Stimulated activated CD4-positive, alpha-beta T cell treated with anti-CD3 and anti-CD28 coated beads, Interleukin-12 subunit alpha, Interleukin-12 subunit beta, amount 100 ng/mL, for 24 hours (primary cell): ENCODE measurements at regions not wholly inside any gene's neighbourhood (a gene's known extent, or its start where the extent isn't known, plus 50 kb on each side); places are given as distances from the start of the nearest gene placed in this dataset.

Experiments
- DNase-seq, 2 experiments: peaks; one replicate each; pipeline ENCODE4 v3.0.0-alpha.2; 2020; ENCODE audit warnings: low read depth in 2 of 2

DNA sequence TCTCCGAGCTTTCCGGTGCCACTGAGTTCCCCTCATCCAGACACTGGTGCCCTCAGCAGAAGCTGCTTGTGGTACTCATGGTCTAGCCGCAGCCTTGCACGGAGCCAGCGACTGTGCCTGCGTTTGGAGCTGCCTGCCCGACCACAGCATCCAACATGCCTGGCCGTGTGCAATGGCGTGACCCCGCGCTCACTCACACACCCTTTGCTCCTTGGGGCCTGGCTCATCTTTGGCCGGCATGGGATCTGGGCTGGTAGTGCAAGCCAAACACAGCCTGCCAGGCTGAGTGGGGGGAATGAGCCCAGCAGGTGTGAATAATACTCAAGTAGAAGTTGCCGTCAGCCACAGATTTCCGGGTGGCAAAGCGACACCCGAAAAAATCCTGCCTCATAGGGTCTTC, 1178.7 kb upstream of the GBE1 start:
- no peak for DNase-seq

DNA sequence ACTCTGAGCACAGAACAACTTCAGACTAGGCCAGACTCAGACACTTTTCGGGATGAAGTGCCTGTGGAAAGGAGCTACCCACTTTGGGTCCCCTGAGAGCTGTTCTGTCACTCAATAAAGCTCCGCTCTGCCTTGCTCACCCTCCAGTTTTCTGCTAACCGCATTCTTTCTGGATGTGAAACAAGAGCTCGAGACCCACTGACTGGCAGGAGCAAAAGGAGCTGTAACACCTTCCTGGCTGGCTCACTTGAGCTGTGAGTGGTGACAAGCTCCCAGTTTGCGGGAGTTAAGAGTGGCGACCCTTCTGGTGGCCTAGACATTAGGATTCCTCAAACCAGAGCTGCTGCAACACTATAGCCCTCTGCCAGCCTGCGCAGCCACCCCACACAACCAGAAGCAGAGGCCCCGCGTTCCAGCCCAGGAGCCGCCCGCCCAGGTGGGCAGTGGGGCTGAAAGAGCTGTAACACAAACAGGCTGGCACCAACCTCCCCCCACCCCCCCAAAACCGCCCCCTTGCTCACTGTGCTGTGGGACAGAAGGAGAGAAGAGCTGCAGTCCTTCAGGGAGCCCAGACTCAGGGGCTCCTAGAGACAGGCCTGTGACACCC, 1178.1 kb upstream of the GBE1 start:
- no peak for DNase-seq

DNA sequence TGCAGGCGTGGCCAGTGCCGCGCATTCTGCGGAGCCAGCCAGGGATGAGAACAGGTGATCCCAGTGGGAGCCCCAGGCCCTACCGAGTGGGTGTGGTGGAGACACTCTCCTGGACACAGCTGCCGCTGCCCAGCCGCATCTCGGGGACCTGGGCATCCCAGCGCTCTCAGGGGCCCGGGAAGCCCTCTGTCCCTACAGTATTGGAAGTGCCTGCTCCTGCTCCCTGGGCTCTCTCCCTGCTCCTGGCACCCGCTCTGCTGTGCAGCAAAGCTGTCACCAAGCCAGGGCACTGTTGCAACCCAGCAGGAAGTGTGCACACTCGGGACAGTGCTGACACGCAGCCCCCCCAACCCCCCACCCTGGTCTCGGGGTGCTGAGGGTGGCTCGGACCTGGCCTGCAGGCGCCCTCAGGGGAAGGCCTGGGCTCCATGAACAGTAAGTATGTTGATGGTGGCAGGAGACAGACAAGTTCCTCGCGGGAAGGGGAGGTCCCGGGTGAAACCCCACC, 1177.4 kb upstream of the GBE1 start:
- DNase-seq, result no peak

DNA sequence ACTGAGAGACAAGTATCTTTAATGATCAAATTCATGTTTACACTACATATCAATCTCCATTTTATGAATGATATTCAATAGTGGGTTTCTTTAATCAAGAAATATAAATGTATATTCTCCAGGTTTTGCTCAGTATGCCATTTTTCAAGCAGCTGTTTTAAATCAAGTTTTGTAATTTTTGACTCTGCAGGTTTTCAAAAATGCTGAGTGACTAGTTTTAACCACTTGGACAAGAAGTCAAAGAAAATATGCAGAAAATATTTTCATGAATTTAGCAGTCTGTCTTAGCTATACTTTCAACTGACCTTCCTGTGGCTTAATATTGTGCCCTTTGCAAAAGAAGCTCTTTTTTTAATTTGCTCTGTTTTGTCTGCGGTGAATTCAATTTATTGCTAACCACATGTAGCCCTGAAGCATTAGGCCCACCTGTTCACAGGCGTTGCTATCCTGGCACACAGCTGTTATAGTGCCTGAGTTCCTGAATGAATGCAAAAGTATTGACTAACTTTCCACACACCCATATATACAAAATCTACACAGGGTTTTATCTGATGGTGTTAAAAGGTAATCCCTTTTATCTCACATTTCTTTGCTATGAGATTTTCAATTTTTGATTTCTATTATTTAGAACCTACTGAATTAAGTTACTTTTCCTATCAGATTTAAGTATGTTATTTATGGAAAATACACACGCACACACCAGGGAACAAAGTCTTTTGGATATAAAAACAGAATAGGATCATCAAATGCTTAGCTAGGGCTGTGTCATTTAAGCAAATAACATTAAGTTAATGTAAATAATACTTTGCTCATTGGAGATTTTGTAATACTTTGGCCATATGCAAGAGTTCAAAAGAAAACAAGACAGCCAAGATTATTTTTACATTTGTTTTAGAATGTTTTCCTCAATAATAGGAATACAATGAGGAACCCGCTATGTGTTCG, 1166.1 kb upstream of the GBE1 start:
- DNase-seq, result no peak

DNA sequence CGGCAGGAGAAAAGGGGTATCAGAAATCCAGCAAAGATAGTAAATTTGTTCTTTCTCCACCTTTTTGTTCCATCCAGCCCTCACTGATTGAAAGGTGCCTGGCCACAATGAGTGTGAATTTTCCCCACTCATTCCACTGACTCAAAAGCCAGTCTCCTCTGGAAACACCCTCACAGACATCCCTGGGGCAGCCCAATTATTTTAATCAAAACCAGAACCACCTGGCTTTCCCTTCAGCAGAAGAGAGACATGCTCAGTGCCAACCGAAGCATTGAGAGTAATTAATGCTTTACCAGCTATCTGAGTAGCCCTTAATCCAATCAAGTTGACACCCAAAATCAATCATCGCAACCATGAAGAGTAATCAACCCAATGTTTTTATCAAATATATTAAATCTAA, 1129.6 kb upstream of the GBE1 start:
- DNase-seq, result no peak

DNA sequence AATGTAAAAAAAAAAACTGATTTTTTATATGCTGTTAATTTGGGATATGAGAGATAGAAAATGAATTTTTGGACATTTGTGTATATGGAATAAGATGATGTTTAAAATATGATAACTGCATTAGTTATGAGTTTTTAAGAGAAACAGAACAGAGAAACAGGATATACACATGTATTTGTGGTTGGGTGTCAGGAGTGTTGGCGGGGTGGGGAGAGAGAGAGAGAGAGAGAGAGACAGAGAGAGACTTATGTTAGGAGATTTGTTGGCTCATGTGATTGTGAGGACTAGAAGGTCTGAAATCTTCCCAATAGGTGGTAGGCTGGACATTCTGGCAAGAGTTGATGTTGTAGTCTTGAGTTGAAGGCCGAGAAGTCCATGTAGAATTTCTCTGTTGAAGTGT, 1121.6 kb upstream of the GBE1 start:
- DNase-seq, result no peak

DNA sequence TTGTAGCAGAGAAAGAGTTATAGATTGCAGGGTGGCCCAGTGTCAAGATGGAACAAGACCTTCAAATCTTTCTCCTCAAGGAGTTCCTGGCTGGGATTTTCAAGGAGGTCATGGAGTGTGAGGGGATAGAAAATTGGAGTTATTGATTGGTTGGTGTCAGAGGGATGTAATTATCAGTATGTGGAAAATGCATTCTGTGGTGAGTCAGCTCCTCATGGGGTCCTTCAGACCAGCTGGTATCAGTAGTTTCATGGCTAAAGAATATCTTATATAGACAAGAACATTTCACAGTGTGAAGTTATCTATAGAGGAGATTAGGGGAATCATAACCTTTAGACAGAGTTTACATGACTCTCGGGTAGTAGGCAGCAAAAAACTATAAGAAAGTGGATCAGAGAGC, 1114.0 kb upstream of the GBE1 start:
- DNase-seq, result no peak

DNA sequence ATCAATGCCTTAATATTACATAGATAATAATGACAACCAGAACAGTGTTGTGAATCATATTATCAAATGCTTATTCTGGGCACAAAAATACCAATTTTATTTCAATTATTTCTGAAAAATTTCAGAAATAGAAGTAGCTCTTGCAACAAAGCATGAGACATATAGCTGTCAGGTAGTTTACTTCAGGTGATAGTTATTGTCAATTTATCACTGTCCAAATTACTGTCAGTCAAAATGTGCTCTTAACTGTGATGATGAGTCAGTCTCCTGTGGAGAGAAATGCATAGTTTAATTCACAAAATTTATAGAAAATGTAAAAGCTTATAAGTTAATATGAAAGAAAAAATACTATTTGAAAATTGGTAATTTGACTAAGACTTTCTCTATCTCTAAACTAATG, 1078.4 kb upstream of the GBE1 start:
- no peak for DNase-seq

DNA sequence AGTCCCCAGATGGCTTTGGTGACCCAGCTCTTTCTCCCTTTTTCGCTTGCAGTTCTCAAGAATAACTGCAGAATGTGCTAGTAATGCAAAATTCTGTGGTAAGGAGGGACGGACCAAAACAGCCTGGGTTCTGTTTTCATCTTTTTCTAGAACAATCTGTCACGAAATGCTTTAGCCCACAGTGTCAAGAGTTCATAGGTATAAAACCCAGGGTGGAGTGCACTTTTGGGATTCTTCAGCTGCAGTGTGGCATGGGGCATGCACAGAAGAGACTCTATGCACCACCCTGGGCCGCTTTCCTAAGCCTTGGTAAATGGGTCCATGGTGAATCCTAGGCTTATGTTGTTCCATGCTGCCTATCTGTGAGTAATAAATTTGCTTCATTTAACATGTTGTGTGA, 1072.7 kb upstream of the GBE1 start:
- no peak for DNase-seq

DNA sequence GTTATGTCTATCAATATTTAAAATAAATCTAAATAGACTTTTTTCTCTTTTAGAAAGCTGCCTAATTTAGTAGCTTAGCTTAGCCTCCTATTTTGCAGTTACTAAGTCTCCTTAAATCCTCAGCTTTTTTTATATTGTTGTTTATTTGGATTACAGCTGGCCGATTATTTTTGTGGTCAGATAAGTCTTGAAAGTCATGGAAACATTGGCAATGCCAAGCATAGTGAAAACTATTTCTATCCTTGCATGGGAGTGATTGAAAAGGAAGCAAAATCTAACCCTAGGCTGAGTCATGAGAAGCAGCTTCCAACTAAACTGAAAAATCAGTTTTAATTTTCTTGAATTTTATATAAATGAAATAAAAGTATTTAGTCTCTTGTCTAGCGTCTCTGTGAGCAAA, 1063.0 kb upstream of the GBE1 start:
- DNase-seq, result no peak

DNA sequence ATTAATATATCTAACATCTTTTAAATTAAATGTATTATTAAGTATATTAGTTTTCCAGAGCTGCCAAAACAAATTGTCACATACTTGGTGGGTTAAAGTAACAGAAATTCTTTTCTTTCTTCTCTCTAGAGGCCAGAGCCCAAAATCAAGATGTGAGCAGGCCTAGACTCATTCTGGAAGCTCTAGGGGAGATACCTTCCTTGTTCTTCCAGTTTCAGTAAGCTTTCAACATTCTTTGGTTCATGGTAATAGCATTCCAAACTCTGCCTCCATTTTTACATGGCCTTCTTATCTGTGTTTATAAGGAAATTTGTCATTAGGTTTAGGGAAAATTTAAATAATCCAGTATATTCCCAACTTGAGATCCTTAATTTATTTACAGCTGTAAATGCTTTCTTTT, 1054.6 kb upstream of the GBE1 start:
- no peak for DNase-seq

DNA sequence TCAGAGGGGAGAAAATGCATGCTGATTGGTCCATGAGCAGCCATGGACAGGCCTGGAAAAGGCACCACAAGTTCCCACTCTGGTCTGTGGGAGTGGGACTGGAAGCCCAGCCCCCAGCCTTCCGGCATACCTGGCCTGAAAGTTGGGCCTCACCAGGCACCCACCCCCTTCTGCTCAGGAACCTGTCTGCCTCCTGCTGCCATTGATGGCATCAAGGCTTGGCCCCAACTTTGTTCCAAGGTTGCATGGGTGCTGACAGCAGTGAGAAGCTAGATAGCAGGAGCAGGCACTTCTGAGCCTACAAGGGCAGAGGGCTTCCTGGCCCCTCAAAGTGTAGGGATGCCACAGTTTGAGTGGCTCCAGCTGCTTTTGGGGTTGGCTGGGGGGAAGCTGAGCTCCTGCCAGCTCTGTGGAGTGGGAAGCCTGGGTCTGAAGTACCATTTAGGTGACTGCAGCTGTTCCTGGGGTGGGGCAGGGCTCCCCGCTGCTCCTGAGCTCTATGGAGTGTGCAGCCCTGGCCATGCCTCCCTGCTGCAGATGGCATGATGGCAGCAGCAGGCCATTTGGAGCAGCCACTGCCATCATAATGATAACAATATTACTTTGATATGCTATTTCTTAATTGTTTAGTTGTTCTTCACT, 1054.1 kb upstream of the GBE1 start:
- DNase-seq, result no peak

DNA sequence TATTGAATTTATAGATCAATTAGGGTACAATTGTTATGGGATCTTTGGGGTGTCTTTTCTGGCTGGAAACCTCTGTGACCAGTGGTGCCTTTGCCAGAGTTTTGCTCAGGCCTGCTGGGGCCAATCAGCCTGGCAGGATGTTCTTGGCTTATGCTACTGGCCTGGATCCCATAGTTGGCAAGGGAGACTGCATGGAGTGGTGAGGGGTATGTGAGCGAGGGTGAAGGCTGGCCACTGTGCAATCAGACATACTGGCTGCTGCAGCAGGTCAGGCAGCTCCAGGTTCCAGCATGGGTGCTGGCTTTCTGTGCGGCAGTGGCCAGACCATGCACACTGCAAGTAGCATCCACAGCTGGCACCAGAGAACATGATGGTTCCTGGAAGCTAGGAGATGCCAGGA, 1053.2 kb upstream of the GBE1 start:
- DNase-seq, result no peak

DNA sequence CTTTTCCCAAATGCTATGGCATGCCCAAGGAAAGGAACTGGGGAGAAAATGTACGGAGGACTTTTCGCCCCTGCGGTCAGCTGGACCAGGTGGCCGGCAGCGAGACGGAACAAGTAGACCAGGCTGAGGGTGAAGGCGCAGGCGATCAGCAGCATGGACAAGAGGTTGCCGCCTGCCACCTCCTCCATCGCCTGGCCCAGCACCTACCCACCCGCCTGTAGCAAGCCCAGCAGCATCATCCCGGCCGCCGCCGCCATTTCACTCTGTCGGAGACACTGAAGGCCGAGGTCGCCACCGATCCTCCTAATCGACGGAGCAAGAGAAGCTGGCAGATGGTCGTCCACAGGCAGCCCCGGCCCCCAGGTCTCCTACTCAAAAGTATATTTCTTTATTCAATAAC, 1046.3 kb upstream of the GBE1 start:
- DNase-seq, result no peak

DNA sequence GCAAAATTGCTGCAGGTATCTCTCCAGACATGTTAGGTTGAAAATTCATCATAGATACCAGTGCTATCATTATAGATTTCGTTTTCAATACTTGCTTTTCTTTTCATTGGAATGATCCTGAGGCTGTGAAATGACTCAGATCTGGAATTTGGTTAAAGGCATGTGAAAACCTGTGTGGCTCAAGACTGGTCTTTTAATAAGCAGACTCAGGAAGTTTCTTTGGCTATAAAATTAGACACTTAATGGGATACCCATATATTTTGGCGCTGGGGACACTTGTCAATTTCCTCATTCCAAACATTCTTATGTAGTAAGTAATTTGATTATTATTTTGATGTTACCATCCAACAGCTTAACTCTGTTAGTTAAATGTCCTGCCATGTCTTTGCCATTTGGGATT, 1041.1 kb upstream of the GBE1 start:
- DNase-seq, result no peak

DNA sequence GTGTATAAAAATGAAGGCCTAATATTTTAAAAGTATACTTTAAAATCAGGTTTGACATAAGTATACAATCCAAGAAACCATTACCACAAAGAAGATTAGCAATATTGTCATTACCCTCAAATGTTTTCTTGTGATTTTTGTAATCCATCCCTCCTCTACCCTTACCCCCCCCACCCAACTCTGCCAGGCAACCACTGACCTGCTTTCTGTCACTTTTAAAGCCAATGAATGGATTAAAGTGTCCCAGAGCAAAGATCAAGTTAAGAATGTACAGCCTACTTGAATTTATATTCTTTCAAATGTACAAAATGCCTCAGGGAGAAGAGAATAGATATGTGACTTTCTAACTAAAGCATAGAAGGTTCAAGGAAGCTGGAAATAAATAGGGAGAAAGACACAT, 1038.8 kb upstream of the GBE1 start:
- no peak for DNase-seq

DNA sequence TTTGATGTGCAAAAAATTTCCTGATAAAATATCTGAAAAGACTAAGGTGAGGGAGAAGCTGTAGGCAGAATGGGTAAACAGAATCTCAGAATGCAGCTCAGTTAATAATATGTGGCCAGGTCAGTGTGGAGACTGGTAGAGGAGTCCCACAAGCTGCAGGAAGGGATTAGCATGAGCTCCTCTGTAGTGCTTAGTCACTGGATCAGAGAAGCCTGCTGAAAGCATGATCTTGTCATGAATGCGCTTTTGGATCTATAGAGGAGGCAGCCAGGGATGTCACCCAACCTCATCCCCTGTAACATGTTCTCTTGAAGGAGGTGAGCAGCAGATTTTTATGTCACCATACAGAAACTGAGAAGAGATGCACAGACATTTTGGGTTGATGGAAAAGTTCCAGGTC, 1035.3 kb upstream of the GBE1 start:
- DNase-seq, result no peak

DNA sequence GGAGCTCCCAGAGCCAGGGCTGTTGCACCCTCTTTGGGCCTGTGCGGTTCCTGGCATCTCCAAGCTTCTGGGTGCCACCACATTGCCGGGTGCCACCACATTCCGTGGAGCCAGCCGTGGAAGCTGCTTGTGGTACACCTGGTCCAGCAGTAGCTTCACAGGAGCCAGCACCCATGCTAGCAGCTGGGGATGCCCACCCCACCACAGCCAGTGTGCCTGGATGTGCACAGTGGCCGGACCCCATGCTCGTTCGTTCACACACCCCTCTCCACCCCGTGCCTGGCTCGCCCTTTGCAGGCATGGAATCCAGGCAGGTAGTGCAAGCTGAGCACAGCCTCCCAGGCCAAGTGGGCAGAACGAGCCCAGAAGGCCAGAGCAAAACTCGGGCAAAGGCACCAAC, 1029.8 kb upstream of the GBE1 start:
- no peak for DNase-seq

DNA sequence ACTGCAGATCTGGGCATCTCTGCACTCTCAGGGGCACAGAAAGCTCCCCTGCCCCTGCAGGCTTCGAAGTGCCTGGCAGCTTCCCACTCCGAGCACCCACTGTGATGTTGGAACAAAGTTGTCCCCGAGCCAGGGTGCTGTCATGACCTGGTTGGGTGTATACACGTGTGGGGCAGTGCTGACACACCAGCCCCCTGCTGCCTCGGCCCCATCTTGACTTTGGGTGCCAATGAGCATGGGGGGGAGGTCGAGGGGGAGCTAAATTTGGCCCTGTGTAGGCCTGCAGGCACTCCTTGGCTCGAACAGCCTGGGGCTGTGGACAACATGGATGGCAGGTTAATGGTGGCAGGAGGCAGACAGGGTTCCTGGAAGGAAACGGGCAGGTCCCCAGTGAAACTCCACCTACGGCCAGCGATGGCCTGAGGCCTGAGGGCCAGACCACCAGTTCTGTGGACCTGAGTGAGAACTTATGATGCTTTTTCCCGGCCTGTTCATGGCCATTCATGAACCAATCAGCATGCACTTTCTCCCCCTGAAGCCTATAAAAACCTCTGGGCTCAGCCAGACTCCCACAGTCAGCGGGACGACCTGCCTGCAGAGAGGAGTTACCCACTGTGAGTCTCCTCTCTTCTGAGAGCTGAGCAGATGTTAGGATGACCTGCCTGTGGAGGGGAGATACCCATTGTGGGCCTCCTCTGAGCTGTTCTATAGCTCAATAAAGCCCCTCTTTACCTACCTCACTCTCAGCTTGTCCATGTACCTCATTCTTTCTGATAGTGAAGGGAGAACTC, 1029.1 kb upstream of the GBE1 start:
- no peak for DNase-seq

DNA sequence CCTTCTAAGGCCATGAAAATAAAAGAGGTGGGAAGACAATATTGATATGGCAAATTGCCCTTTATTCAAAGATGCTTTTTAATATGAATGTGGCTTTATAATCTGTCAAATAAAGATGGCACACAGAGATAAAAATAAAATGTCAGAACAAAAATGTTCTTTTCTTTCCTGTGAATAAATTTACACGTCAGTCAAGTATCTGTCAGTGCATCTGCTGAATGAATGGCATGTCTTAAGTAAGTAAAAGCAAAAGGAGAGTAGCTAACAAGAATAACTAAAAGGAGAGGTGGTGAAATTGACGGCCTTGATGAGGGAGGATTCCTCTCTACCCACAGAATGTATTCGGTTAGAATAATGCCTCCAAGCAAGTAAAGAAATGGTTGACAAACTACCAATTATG, 1021.7 kb upstream of the GBE1 start:
- DNase-seq, result no peak

DNA sequence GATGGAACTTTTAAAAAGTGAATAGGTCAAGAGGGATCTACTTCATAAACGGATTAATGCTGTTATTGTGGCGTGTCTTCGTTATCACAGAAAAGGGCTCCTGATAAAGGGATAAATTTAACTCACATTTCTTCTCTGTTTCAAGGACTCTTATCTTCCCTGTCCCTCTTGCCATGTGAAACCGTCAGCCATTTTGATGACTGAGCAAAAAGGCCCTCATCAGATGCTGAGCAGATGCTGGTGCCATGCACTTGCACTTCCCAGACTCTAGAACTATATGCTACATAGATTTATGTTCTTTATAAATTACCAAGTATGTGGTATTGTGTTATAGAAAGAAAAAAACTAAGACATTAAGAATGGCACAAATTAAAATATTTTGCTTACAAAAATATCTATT, 1011.8 kb upstream of the GBE1 start:
- DNase-seq, result no peak

DNA sequence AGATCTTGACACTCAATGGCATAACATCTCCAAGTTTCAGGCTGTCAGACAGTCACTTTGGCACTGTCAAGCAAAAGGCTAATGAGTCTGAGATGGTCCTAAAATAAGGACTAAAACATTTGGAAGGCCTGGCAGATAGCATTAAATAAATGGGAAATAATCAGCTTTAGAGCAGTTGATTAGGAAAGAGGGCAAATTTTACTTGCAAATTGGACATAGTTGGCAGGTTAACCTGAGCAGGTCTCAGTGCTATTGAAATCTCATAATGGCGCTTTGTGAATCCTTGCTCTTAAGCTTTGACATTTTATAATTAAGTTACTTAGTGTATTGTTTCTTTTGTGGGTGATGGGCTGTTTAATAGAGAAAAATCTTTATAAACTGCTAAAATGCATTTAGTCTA, 1003.1 kb upstream of the GBE1 start:
- no peak for DNase-seq
